HG03521 (cell line): ENCODE measurements at regions not wholly inside any gene's neighbourhood (a gene's known extent, or its start where the extent isn't known, plus 50 kb on each side); places are given as distances from the start of the nearest gene placed in this dataset.

ENCODE experiments used
- ATAC-seq: cut with Tn5 transposase; IDR thresholded peaks from one replicate; pipeline ENCODE4 v1.9.1; 2021; ENCODE audit warnings: mild to moderate bottlenecking, moderate library complexity; ENCODE audit not compliant: unreplicated experiment

DNA sequence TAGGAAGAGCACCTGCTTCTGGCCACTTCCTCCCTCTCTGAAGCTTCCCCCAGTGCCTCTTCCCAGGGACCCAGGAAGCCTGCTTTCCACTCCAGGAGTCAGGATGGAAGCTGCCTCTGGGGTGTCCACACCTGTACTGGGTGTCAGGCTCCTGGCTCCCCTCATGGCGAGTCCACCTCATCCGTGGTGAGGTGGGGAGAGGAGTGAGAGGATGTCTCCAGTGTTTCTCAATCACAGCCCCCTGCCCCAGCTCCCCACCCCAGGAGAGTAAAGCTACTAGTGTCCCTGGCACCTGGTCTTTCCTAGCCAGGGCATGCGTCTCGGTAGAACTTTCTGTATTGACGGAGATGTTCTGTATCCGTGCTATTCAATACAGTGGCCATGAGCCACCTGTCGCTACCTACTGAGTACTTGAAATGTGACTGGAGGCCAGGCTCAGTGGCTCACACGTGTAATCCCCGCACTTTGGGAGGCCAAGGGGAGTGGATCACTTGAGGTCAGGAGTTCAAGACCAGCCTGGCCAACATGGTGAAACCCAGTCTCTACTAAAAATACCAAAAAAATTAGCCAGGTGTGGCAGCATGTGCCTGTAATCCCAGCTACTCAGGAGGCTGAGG, 171.2 kb upstream of the HAAO start:
- no peak for ATAC-seq

GRCh38 chr2:42962508-42962953, 170.1 kb upstream of the HAAO start:
- no peak for ATAC-seq

GRCh38 chr2:42961961-42962360, 169.6 kb upstream of the HAAO start:
- ATAC-seq, result no peak

GRCh38 chr2:42961385-42961811, 169.0 kb upstream of the HAAO start:
- ATAC-seq, result no peak

DNA sequence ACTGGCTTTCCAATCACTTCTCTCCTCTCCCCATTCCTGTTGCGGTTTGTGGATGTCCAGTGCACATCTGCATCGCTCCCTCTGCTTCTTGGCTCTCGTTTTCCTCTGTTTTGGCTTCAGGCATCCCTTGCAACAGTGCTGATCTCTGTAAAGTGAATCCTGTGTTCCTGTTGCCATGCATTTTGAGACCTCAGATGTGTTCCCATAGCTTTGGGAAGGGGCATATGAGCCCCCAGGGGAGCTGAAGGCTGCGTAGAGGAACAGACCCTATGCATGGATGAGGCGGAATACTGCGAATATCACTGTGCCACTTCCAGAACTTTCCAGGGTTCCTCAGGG, 168.4 kb upstream of the HAAO start:
- ATAC-seq, result no peak

DNA sequence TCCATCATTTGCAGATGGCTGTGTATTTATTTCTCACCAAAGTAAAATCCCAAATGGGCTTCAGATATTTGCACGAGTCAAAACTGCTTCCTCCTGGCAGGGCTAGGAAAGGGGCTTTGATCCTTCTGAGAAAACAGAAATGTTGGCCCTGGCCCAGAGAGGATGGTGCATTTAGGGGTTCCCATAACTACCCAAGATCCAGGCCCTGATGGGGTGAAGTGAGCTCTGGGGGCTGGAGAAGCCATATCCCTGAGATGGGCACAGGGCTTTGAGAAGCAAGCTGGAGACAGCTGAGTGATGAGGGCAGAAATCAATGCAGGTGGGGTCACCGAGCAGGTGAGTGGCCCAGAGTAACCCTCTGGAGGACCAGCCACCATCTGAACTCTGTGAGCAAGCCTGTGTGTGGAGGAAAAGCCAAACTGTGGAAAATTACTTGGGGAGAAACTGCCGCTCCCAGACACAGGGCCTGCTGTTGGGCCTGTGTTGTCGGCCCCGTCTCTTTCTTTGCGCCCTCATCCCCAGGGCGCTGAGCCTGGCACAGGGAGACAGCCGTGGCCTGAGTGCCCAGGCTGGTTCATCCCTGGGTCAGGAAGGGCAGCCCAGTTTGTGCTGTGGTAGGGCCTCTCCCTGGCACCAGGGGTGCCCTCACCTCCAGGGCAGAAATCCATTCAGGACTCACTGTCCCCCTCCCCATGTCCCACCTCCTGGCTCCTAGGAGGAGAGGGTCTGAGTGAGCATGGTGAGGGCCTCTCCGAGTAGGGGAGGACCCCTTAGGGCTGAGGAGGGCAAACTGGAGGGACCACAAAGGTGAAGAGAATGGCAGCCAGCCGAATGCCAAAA, 167.8 kb upstream of the HAAO start:
- no peak for ATAC-seq

DNA sequence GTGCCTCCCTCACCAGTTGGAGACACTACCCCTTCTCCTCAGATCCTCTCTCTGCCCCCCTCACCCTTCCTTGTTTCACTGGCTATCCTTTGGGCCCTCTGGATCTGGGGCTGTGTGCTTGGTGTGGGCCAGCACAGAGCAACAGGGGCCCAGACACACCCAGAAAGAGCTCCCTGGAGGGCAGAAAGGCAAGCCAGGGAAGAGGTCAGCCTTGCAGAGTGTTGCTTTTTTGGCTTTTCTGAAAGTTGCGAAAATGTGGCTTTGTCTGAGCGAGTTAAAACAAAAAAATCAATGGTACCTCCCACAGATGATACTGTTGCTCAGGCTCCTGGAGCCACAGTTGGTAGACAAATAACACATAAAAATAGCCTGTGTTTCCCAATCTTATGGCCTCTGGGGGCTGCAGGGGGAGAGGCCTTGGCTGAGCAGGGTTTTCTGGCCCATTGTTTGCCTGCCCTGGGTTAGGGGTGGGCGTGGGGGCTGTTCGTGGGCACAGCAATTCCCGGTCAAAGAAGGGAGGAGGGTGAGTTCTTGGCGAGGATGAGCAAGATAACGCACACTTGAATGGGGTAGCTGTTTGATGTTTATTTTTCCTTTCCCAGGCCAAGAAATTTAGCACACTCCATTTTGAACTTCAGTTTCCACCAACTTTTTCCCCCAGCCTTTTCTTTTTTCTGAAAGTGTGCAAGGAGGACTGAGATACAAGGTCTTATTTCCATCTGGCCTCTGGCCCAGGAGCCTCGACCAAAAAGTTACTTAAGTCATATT, 167.0 kb upstream of the HAAO start:
- no peak for ATAC-seq

- no peak for ATAC-seq
These were observed 166.4 kb upstream of the HAAO start for GRCh38 chr2:42958741-42959233.

DNA sequence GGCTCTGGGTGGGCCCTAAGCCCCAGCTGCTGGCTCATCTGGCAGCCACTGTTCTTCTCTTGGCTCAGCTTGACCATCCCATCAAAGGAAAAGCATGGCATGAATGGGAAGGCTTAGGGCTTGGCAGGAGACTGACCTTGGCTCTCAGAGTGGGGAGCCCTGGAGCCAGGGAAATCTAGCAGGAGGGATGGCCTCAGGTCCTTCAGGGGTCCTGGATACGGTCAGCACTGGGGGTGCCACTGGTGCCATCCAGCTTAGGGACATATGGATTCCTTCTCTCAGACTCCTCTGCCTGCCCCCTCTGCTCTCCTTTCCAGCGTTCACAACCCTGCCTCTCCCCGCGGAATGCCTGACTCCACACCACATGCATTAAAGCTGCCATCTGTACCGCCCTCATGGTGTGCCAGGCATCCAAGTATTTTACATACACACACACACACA, 165.5 kb upstream of the HAAO start:
- ATAC-seq, result no peak

DNA sequence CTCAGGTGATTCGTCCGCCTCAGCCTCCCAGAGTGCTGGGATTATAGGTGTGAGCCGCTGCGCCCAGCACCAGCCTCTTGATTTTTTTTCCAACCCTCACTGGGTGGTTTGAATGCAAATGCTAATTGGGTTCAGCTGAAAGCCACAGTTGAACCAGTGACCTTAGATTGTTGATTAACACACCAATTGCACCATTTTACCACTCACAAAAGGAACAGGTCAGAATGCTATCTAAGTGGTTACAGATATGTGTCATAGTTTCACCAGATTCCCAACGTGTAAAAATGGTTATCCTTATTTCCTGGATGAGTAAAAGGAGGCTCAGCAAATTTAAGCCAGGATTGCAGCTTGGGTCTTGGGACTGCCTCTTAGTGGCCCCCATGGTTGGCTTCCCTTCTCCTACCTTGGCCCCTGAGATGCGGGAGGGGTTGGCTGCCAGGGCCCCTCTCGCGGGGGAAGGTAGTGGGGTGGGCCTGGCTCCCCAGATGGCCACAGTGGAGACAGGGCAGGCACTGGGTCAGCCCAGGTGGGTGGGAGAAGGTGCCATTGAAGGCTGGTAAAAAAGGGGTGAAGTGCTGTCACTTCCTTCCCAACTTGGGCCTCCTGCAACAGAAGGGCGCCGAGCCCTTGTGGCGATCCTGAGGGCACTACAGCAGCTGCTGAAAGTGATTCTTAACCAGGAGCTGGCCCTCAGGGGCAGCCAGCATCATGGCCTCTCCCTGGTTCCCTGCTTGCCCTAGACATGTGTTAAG, 164.9 kb upstream of the HAAO start:
- no peak for ATAC-seq

DNA sequence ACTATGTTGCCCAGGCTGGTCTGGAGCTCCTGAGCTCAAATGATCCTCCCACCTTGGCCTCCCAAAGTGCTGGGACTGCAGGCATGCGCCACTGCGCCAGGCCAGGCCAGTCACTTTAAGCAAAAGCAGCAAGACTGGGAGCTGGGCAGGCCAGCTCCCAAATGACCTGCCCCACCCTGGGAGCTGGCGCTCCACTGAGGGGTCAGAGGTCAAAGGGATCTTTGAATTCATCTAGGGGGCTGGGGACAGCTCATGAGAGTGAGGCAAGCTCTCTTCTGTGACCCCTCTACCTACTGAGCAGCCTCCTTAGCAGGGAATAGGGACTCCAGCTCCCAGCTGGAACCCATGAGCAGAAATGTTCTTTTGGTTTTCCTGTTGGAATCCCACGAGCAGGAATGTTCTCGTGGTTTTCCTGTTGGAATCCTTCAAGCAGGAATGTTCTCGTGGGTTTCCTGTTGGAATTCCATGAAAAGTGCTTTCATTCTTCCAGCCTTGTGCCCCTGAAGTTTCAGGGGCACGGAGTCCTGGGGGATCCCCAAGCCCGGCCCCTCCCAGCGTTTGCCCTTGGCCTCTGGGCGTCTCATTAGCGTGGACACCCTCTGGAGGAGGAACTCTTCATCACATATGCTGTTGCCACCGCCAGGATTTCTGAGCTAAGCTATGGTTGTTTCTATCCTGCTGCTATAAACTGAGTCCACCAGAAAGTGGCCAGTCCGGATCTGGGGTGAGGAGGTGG, 162.0 kb upstream of the HAAO start:
- no peak for ATAC-seq

DNA sequence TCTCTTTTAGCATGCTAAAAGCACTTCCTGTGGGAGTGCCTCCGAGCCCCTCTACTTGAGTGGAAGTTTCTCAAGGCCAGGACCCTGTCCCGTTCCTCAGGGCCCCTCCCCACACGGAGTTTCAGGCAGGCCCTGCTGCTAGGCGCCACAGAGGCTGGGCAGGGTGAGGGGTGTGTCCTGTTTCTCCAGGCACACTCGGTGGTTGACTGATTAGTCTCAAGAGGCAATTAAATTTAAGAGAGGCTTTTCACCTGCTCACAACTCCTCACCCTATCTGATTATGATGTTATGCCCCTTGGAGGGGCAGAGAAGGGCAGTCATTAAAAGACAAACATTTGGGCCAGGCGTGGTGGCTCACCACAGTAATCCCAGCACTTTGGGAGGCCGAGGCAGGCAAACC, 160.8 kb upstream of the HAAO start:
- ATAC-seq, result no peak

GRCh38 chr2:42951263-42951938, 159.0 kb upstream of the HAAO start:
- ATAC-seq, result no peak

- no peak for ATAC-seq
These were observed 156.7 kb upstream of the HAAO start for GRCh38 chr2:42949125-42949524.

DNA sequence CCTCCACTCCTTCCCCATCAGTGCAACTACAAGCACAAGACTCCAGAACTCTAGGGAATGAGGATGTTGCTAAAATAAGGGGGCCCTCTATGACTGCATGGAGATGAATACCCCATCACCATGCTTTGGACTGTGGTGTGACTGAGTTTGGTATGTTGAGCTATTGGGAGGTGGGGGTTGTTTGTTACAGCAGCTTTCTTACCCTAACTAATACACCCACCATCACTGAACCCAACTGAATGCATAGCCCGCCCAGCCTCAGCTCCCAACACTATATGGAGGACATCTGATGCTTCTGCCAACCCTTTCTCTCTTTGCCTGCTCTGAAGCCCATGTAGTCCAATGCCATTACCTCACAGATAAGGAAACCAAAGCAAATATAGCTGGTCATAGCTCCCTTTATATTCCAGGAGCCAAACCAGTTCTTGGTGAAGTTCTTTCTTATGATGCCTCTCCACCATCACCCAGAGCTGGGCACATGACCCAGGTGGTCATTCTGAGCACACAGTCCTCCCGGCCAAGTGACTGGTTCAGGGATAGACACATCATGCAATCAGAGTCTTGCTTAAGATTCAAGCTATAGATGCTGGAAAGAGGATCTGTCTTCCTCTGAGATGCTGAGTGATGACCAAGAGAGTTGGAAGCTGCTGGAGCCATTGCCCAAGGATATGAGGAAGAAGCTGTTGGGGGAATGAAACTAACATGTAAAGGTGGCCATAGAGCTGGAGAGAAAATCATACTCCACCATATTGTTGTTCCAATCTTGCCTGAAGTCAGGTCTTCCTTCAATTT, 155.6 kb upstream of the HAAO start:
- ATAC-seq, result no peak

DNA sequence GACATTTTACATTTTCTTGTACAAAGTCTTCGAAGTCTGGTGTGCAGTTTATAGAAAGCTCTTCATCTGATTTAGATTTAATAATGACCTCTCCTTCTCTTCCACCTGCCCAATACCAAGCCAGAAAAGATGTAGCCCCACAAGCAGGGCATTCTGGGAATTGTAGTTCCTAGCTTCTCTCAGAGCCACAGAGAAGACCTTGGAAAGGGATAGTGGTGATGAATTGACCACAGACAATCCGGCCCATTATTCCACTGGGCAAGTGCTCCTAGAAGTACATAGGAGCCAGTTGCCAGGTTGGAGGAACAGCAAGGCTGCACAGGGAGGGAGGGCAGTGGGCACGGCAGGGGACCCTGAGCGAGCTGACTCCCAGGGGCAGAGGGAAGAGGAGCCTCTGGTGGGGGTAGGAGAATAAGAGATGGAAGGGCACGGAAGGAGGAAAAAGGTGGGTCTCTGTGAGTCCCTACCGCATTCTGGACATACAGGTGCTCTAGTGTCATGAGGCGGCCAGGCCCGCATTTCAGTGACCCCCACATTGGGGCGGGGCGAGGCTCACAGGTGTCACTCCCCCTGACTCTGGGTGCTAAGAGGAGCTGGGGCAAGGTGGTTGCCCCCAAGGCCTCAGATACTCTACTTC, 152.5 kb upstream of the HAAO start:
- no peak for ATAC-seq

- no peak for ATAC-seq
These were observed 150.7 kb upstream of the HAAO start for GRCh38 chr2:42942990-42943493.
